Stimulated activated naive CD8-positive, alpha-beta T cell treated with anti-CD3 and anti-CD28 coated beads, Interleukin-15, amount 100 ng/mL, for 72 hours (primary cell): ENCODE measurements at regions not wholly inside any gene's neighbourhood (a gene's known extent, or its start where the extent isn't known, plus 50 kb on each side); places are given as distances from the start of the nearest gene placed in this dataset.
"Not testable (repeated sequence)": the region's sequence is repeated elsewhere in the genome, so short reads cannot be mapped to it uniquely, and the experiment has no call there.

Experiments used
- ATAC-seq: fragments of 150-1000 bp; cut with Tn5 transposase; 2 replicates; pipeline ENCODE4 v1.10.0; 2021; ENCODE audit warnings: mild to moderate bottlenecking, moderate library complexity
- DNase-seq, 2 donors: peaks; one replicate each; pipeline ENCODE4 v3.0.0; 2021 to 2022
- H3K27ac Mint-ChIP-seq, 2 donors: one replicate each; pipeline ENCODE4 v1.8.0; 2022; ENCODE audit warnings: mild to moderate bottlenecking in 2 of 2, mixed read lengths in 2 of 2, moderate library complexity in 2 of 2
- H3K27me3 Mint-ChIP-seq: one replicate; pipeline ENCODE4 v1.8.0; 2022; ENCODE audit warnings: mixed read lengths
- H3K4me1 Mint-ChIP-seq: one replicate; pipeline ENCODE4 v1.8.0; 2022; ENCODE audit warnings: mild to moderate bottlenecking, mixed read lengths
- H3K4me3 Mint-ChIP-seq, 2 donors: one replicate each; pipeline ENCODE4 v1.8.0; 2022; ENCODE audit warnings: mild to moderate bottlenecking in 2 of 2, mixed read lengths in 2 of 2, moderate library complexity in 1 of 2
- H3K9me3 Mint-ChIP-seq, 2 donors: one replicate each; pipeline ENCODE4 v1.8.0; 2022; ENCODE audit warnings: mixed read lengths in 2 of 2

GRCh38 chrY:24272852-24273251 is 225.0 kb upstream of the CDY1B start:
- not testable (repeated sequence) for H3K4me3 Mint-ChIP-seq, ATAC-seq

GRCh38 chrY:24270659-24271058 is 222.8 kb upstream of the CDY1B start:
- ATAC-seq, H3K27me3 Mint-ChIP-seq, DNase-seq, H3K9me3 Mint-ChIP-seq, H3K4me3 Mint-ChIP-seq, H3K27ac Mint-ChIP-seq, H3K4me1 Mint-ChIP-seq: not testable (repeated sequence)

More at GRCh38 chrY:24272852-24273251, 225.0 kb upstream of the CDY1B start:
- H3K27ac Mint-ChIP-seq, H3K27me3 Mint-ChIP-seq, DNase-seq, H3K4me1 Mint-ChIP-seq, H3K9me3 Mint-ChIP-seq: not testable (repeated sequence)

GRCh38 chrY:24262176-24262575 is 214.4 kb upstream of the CDY1B start:
- H3K4me3 Mint-ChIP-seq, H3K9me3 Mint-ChIP-seq, H3K4me1 Mint-ChIP-seq, ATAC-seq, DNase-seq, H3K27ac Mint-ChIP-seq, H3K27me3 Mint-ChIP-seq: not testable (repeated sequence)

DNA sequence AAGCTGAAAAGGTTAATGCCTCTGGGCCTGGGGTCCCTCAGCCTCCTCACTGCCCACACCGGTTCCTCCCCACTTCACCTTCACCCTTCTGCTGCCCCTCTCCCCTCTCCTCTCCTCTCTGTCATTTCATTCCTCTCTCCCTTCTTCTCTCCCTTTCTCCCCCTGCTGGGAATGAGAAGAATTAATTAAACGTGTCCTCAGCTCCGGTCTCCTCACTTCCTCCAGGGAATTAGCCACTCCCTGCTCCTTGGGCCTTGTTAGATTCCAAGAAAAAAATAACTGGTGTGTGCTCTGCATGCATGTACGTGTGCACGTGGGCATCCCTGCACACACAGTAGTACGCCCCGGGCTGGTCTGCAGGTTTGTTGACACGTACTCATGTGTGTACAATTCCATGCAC is 213.6 kb upstream of the CDY1B start:
- not testable (repeated sequence) for H3K4me1 Mint-ChIP-seq, H3K27me3 Mint-ChIP-seq, ATAC-seq, H3K9me3 Mint-ChIP-seq, H3K4me3 Mint-ChIP-seq, H3K27ac Mint-ChIP-seq, DNase-seq

DNA sequence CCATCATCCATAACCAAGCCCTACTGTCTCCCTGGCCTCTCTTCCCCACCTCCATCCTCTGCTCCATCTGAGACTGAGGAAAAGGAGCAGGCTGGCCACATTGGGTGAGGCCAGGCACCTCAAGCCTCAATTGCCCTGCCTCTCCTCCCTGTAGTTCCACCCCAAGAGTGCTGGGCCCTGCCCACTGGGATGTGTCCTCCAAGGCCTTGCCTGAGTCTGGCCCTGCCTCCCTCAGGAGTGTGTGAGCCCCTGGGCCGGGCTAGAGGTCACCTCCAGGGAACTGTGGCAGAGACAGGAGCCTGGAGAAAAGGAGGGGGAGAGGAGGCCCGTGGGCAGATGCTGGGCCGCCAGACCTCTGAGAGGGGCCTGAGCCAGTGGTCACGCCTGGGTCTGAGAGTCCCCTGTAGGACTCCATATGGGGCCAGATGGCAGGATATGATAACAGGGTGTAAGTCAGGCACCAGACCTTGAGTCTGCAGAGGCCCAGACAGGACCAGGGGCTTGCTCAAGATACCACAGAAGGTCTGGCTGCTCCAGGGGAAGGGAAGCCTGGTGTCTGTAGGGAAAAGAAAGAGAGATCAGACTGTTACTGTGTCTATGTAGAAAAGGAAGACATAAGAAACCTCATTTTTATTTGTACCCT is 202.5 kb upstream of the CDY1B start:
- H3K9me3 Mint-ChIP-seq, H3K4me1 Mint-ChIP-seq, H3K27me3 Mint-ChIP-seq, H3K4me3 Mint-ChIP-seq, DNase-seq, H3K27ac Mint-ChIP-seq: not testable (repeated sequence)
- ATAC-seq: peak; percentile 65
